Left lung (tissue), 4 donors: ENCODE measurements at regions not wholly inside any gene's neighbourhood (a gene's known extent, or its start where the extent isn't known, plus 50 kb on each side); places are given as distances from the start of the nearest gene placed in this dataset.
"Not testable (repeated sequence)": the region's sequence is repeated elsewhere in the genome, so short reads cannot be mapped to it uniquely, and the experiment has no call there.

Experiments
- ATAC-seq: fragments of 200-7000 bp; cut with Tn5 transposase; one replicate; pipeline ENCODE4 v1.9.1; 2020; ENCODE audit warnings: moderate library complexity
- DNase-seq, 4 donors: peaks; one replicate each; pipeline ENCODE4 v3.0.0-alpha.2; 2013 to 2020
- H3K27ac ChIP-seq, 2 donors: fragments of 200-600 bp; sonication (generic) in 1 of 2; one replicate each; pipeline versions ENCODE4 v1.5.0 to v1.8.0; 2020 to 2021
- H3K27me3 ChIP-seq, 2 donors: fragments of 200-600 bp; sonication (generic) in 1 of 2; one replicate each; pipeline versions ENCODE4 v1.5.0 to v1.8.0; 2020 to 2021
- H3K36me3 ChIP-seq, 2 donors: fragments of 200-600 bp; sonication (generic) in 1 of 2; one replicate each; pipeline versions ENCODE4 v1.5.0 to v1.8.0; 2020 to 2021
- H3K4me1 ChIP-seq, 2 donors: fragments of 200-600 bp; one replicate each; pipeline ENCODE4 v1.8.0; 2021
- H3K4me3 ChIP-seq, 2 donors: fragments of 200-600 bp; sonication (generic) in 1 of 2; one replicate each; pipeline versions ENCODE4 v1.5.0 to v1.8.0; 2020 to 2021; ENCODE audit warnings: mild to moderate bottlenecking in 1 of 2
- H3K9me3 ChIP-seq, 2 donors: fragments of 200-600 bp; sonication (generic) in 1 of 2; one replicate each; pipeline versions ENCODE4 v1.5.0 to v1.8.0; 2020 to 2021
- CTCF ChIP-seq, 2 donors: fragments of 200-600 bp; sonication (generic) in 1 of 2; IDR thresholded peaks; one replicate each; pipeline versions ENCODE4 v1.5.0 to v1.8.0; 2021; ENCODE audit warnings: antibody characterized with exemption in 2 of 2
- intact Hi-C, 2 donors: fragments of 100-400 bp; cut with DNase I; formaldehyde crosslinking; loops; one replicate each; pipeline versions ENCODE4 v1.11.2 to v1.14.2; 2022
- donor health status: DM: no; HTN: yes; CAD: no.
- donor health status: DM: no; HTN: no; CAD: no.

- Histone ChIP-seq H3K27me3 (no peaks in the 10 kb centered on the region), H3K27ac (no peak overlapping the region), H3K9me3 (no peaks in the 10 kb centered on the region), H3K36me3 (no peaks in the 10 kb centered on the region), H3K4me3 (no peak overlapping the region), H3K4me1 (peaks cover 18 to 26% of the 10 kb centered on the region in 2 donors)
- DNase-seq: no peak
- no peak for TF ChIP-seq CTCF (IDR thresholded peaks at IDR 0.05)
- no peak for ATAC-seq
- intact Hi-C loops: no loop called here
These were observed 103.5 kb upstream of the SLC38A2 start for GRCh38 chr12:46475972-46476645.

- H3K36me3 ChIP-seq, H3K4me3 ChIP-seq, H3K27me3 ChIP-seq, intact Hi-C loops, DNase-seq, H3K9me3 ChIP-seq: not testable (repeated sequence)
- Histone ChIP-seq H3K27ac (peak overlapping the region; percentile 79 to 85), H3K4me1 (peaks cover 18 to 26% of the 10 kb centered on the region in 2 donors)
- peak; percentile 37 for ATAC-seq
These were observed 101.8 kb upstream of the SLC38A2 start for GRCh38 chr12:46474385-46474784.

GRCh38 chr12:46473634-46474329, 101.2 kb upstream of the SLC38A2 start:
- H3K4me3 ChIP-seq: no peak overlapping the region
- intact Hi-C loops: no loop called here
- peak overlapping the region; percentile 79 to 85 for H3K27ac ChIP-seq
- peaks cover 18 to 26% of the 10 kb centered on the region in 2 donors for H3K4me1 ChIP-seq
- no peaks in the 10 kb centered on the region for H3K9me3 ChIP-seq
- ATAC-seq (peak; percentile 96), DNase-seq (peak in 3 of 4 donors; percentile 57 to 82 (median 74))
- no peaks in the 10 kb centered on the region for H3K27me3 ChIP-seq
- TF ChIP-seq CTCF (IDR thresholded peaks at IDR 0.05): no peak
- H3K36me3 ChIP-seq: no peaks in the 10 kb centered on the region

- DNase-seq: peak in 2 of 4 donors; percentile 51 to 60
- Histone ChIP-seq H3K4me3 (no peak overlapping the region), H3K27ac (peak overlapping the region; percentile 79 to 85), H3K27me3 (no peaks in the 10 kb centered on the region), H3K9me3 (no peaks in the 10 kb centered on the region), H3K36me3 (no peaks in the 10 kb centered on the region), H3K4me1 (peaks cover 18 to 26% of the 10 kb centered on the region in 2 donors)
- no peak for ATAC-seq
- no peak for TF ChIP-seq CTCF (IDR thresholded peaks at IDR 0.05)
- intact Hi-C loops: no loop called here
These were observed 100.5 kb upstream of the SLC38A2 start for GRCh38 chr12:46472893-46473633.

- Histone ChIP-seq H3K27ac (no peak overlapping the region), H3K4me3 (no peak overlapping the region), H3K9me3 (no peaks in the 10 kb centered on the region), H3K27me3 (no peaks in the 10 kb centered on the region), H3K4me1 (peaks cover 18 to 26% of the 10 kb centered on the region in 2 donors), H3K36me3 (no peaks in the 10 kb centered on the region)
- intact Hi-C loops: no loop called here
- TF ChIP-seq CTCF (IDR thresholded peaks at IDR 0.05): no peak
- DNase-seq (no peak), ATAC-seq (no peak)
These were observed 99.7 kb upstream of the SLC38A2 start for GRCh38 chr12:46472144-46472705.
